ENCODE measurements at regions not wholly inside any gene's neighbourhood (a gene's known extent, or its start where the extent isn't known, plus 50 kb on each side); places are given as distances from the start of the nearest gene placed in this dataset.

GRCh38 chr1:185562461-185563359 is 171.5 kb upstream of the HMCN1 start:
- no peak overlapping the region for H3K4me3 ChIP-seq (ENCODE audit: low read depth, low read length)
- 0 out of 2 replicates have a peak, but pooled peaks cover 4% of the 10 kb centered on the region for H3K4me1 ChIP-seq (ENCODE audit: control insufficient read depth, insufficient read depth, low read length)
- no peaks in the 10 kb centered on the region for H3K36me3 ChIP-seq (ENCODE audit: control insufficient read depth, insufficient read depth, low read length)
- no peaks in the 10 kb centered on the region for H3K9me3 ChIP-seq (ENCODE audit: control insufficient read depth, insufficient read depth, low read depth, low read length)
- no peaks in the 10 kb centered on the region for H3K27me3 ChIP-seq (ENCODE audit: control insufficient read depth, insufficient read depth, low read length)
- H3K27ac ChIP-seq (ENCODE audit: low read depth, low read length): no peak overlapping the region
- no peak overlapping the region for H3K9ac ChIP-seq (ENCODE audit: low read length)

- H3K4me1 ChIP-seq (ENCODE audit: control insufficient read depth, insufficient read depth, low read length): 0 out of 2 replicates have a peak, but pooled peaks cover 4% of the 10 kb centered on the region
- H3K27me3 ChIP-seq (ENCODE audit: control insufficient read depth, insufficient read depth, low read length): no peaks in the 10 kb centered on the region
- H3K9me3 ChIP-seq (ENCODE audit: control insufficient read depth, insufficient read depth, low read depth, low read length): no peaks in the 10 kb centered on the region
- H3K9ac ChIP-seq (ENCODE audit: low read length): no peak overlapping the region
- H3K27ac ChIP-seq (ENCODE audit: low read depth, low read length): no peak overlapping the region
- H3K4me3 ChIP-seq (ENCODE audit: low read depth, low read length): no peak overlapping the region
- H3K36me3 ChIP-seq (ENCODE audit: control insufficient read depth, insufficient read depth, low read length): no peaks in the 10 kb centered on the region
These were observed 172.6 kb upstream of the HMCN1 start for GRCh38 chr1:185561629-185562028.

- Histone ChIP-seq H3K27me3 (ENCODE audit: control insufficient read depth, insufficient read depth, low read length) (no peaks in the 10 kb centered on the region), H3K27ac (ENCODE audit: low read depth, low read length) (no peak overlapping the region), H3K9me3 (ENCODE audit: control insufficient read depth, insufficient read depth, low read depth, low read length) (no peaks in the 10 kb centered on the region), H3K4me1 (ENCODE audit: control insufficient read depth, insufficient read depth, low read length) (0 out of 2 replicates have a peak, but pooled peaks cover 4% of the 10 kb centered on the region), H3K9ac (ENCODE audit: low read length) (no peak overlapping the region), H3K4me3 (ENCODE audit: low read depth, low read length) (no peak overlapping the region), H3K36me3 (ENCODE audit: control insufficient read depth, insufficient read depth, low read length) (no peaks in the 10 kb centered on the region)
These were observed 173.4 kb upstream of the HMCN1 start for GRCh38 chr1:185560760-185561159.

- H3K27me3 ChIP-seq (ENCODE audit: control insufficient read depth, insufficient read depth, low read length): no peaks in the 10 kb centered on the region
- 0 out of 2 replicates have a peak, but pooled peaks cover 4% of the 10 kb centered on the region for H3K4me1 ChIP-seq (ENCODE audit: control insufficient read depth, insufficient read depth, low read length)
- H3K36me3 ChIP-seq (ENCODE audit: control insufficient read depth, insufficient read depth, low read length): no peaks in the 10 kb centered on the region
- H3K4me3 ChIP-seq (ENCODE audit: low read depth, low read length): no peak overlapping the region
- no peak overlapping the region for H3K27ac ChIP-seq (ENCODE audit: low read depth, low read length)
- no peak overlapping the region for H3K9ac ChIP-seq (ENCODE audit: low read length)
- H3K9me3 ChIP-seq (ENCODE audit: control insufficient read depth, insufficient read depth, low read depth, low read length): no peaks in the 10 kb centered on the region
These were observed 174.4 kb upstream of the HMCN1 start for GRCh38 chr1:185559684-185560331.

- H3K27ac ChIP-seq (ENCODE audit: low read depth, low read length): no peak overlapping the region
- no peak overlapping the region for H3K9ac ChIP-seq (ENCODE audit: low read length)
- no peaks in the 10 kb centered on the region for H3K27me3 ChIP-seq (ENCODE audit: control insufficient read depth, insufficient read depth, low read length)
- no peak overlapping the region for H3K4me3 ChIP-seq (ENCODE audit: low read depth, low read length)
- no peaks in the 10 kb centered on the region for H3K36me3 ChIP-seq (ENCODE audit: control insufficient read depth, insufficient read depth, low read length)
- 0 out of 2 replicates have a peak, but pooled peaks cover 4% of the 10 kb centered on the region for H3K4me1 ChIP-seq (ENCODE audit: control insufficient read depth, insufficient read depth, low read length)
- no peaks in the 10 kb centered on the region for H3K9me3 ChIP-seq (ENCODE audit: control insufficient read depth, insufficient read depth, low read depth, low read length)
These were observed 175.0 kb upstream of the HMCN1 start for GRCh38 chr1:185559151-185559550.

GRCh38 chr1:185556561-185556960 is 177.6 kb upstream of the HMCN1 start:
- H3K4me1 ChIP-seq (ENCODE audit: control insufficient read depth, insufficient read depth, low read length): 0 out of 2 replicates have a peak, but pooled peaks cover 4% of the 10 kb centered on the region
- H3K36me3 ChIP-seq (ENCODE audit: control insufficient read depth, insufficient read depth, low read length): no peaks in the 10 kb centered on the region
- H3K27ac ChIP-seq (ENCODE audit: low read depth, low read length): no peak overlapping the region
- peaks cover 10% of the 10 kb centered on the region; the same call in 1 of the 2 replicates for H3K9me3 ChIP-seq (ENCODE audit: control insufficient read depth, insufficient read depth, low read depth, low read length)
- H3K27me3 ChIP-seq (ENCODE audit: control insufficient read depth, insufficient read depth, low read length): no peaks in the 10 kb centered on the region
- H3K4me3 ChIP-seq (ENCODE audit: low read depth, low read length): no peak overlapping the region
- no peak overlapping the region for H3K9ac ChIP-seq (ENCODE audit: low read length)

- Histone ChIP-seq H3K9me3 (ENCODE audit: control insufficient read depth, insufficient read depth, low read depth, low read length) (peaks cover 14% of the 10 kb centered on the region; the same call in 1 of the 2 replicates), H3K27me3 (ENCODE audit: control insufficient read depth, insufficient read depth, low read length) (no peaks in the 10 kb centered on the region), H3K36me3 (ENCODE audit: control insufficient read depth, insufficient read depth, low read length) (no peaks in the 10 kb centered on the region), H3K4me1 (ENCODE audit: control insufficient read depth, insufficient read depth, low read length) (0 out of 2 replicates have a peak, but pooled peaks cover 4% of the 10 kb centered on the region), H3K9ac (ENCODE audit: low read length) (no peak overlapping the region), H3K4me3 (ENCODE audit: low read depth, low read length) (no peak overlapping the region), H3K27ac (ENCODE audit: low read depth, low read length) (no peak overlapping the region)
These were observed 178.4 kb upstream of the HMCN1 start for GRCh38 chr1:185555743-185556142.

- no peaks in the 10 kb centered on the region for H3K4me1 ChIP-seq (ENCODE audit: control insufficient read depth, insufficient read depth, low read length)
- peaks cover 14% of the 10 kb centered on the region; the same call in 1 of the 2 replicates for H3K9me3 ChIP-seq (ENCODE audit: control insufficient read depth, insufficient read depth, low read depth, low read length)
- no peak overlapping the region for H3K4me3 ChIP-seq (ENCODE audit: low read depth, low read length)
- H3K27ac ChIP-seq (ENCODE audit: low read depth, low read length): no peak overlapping the region
- H3K27me3 ChIP-seq (ENCODE audit: control insufficient read depth, insufficient read depth, low read length): no peaks in the 10 kb centered on the region
- H3K36me3 ChIP-seq (ENCODE audit: control insufficient read depth, insufficient read depth, low read length): no peaks in the 10 kb centered on the region
- H3K9ac ChIP-seq (ENCODE audit: low read length): no peak overlapping the region
These were observed 183.2 kb upstream of the HMCN1 start for GRCh38 chr1:185551008-185551407.

- peaks cover 4% of the 10 kb centered on the region; the same call in 1 of the 2 replicates for H3K4me1 ChIP-seq (ENCODE audit: control insufficient read depth, insufficient read depth, low read length)
- peaks cover 14% of the 10 kb centered on the region; the same call in 1 of the 2 replicates for H3K9me3 ChIP-seq (ENCODE audit: control insufficient read depth, insufficient read depth, low read depth, low read length)
- H3K9ac ChIP-seq (ENCODE audit: low read length): no peak overlapping the region
- no peak overlapping the region for H3K4me3 ChIP-seq (ENCODE audit: low read depth, low read length)
- H3K27me3 ChIP-seq (ENCODE audit: control insufficient read depth, insufficient read depth, low read length): no peaks in the 10 kb centered on the region
- no peak overlapping the region for H3K27ac ChIP-seq (ENCODE audit: low read depth, low read length)
- H3K36me3 ChIP-seq (ENCODE audit: control insufficient read depth, insufficient read depth, low read length): no peaks in the 10 kb centered on the region
These were observed 184.3 kb upstream of the HMCN1 start for GRCh38 chr1:185549906-185550305.

- Histone ChIP-seq H3K27me3 (ENCODE audit: control insufficient read depth, insufficient read depth, low read length) (no peaks in the 10 kb centered on the region), H3K4me1 (ENCODE audit: control insufficient read depth, insufficient read depth, low read length) (peaks cover 6% of the 10 kb centered on the region; the same call in 1 of the 2 replicates), H3K9ac (ENCODE audit: low read length) (no peak overlapping the region), H3K27ac (ENCODE audit: low read depth, low read length) (no peak overlapping the region), H3K4me3 (ENCODE audit: low read depth, low read length) (no peak overlapping the region), H3K36me3 (ENCODE audit: control insufficient read depth, insufficient read depth, low read length) (no peaks in the 10 kb centered on the region), H3K9me3 (ENCODE audit: control insufficient read depth, insufficient read depth, low read depth, low read length) (no peaks in the 10 kb centered on the region; the same call in 1 of the 2 replicates)
These were observed 188.2 kb upstream of the HMCN1 start for GRCh38 chr1:185546029-185546428.

- no peaks in the 10 kb centered on the region for H3K27me3 ChIP-seq (ENCODE audit: control insufficient read depth, insufficient read depth, low read length)
- H3K4me3 ChIP-seq (ENCODE audit: low read depth, low read length): no peak overlapping the region
- H3K27ac ChIP-seq (ENCODE audit: low read depth, low read length): 0 out of 2 replicates have a peak overlapping the region, but pooled peaks have one; percentile 37
- H3K36me3 ChIP-seq (ENCODE audit: control insufficient read depth, insufficient read depth, low read length): no peaks in the 10 kb centered on the region
- no peak overlapping the region for H3K9ac ChIP-seq (ENCODE audit: low read length)
- H3K4me1 ChIP-seq (ENCODE audit: control insufficient read depth, insufficient read depth, low read length): peaks cover 6% of the 10 kb centered on the region; the same call in 1 of the 2 replicates
- peaks cover 12% of the 10 kb centered on the region for H3K9me3 ChIP-seq (ENCODE audit: control insufficient read depth, insufficient read depth, low read depth, low read length)
These were observed 192.3 kb upstream of the HMCN1 start for GRCh38 chr1:185541871-185542301.
